ENCODE measurements at regions not wholly inside any gene's neighbourhood (a gene's known extent, or its start where the extent isn't known, plus 50 kb on each side); places are given as distances from the start of the nearest gene placed in this dataset.
A peak's percentile ranks its signal among the peaks of the same experiment; 100 is the strongest.
"Not testable (repeated sequence)": the region's sequence is repeated elsewhere in the genome, so short reads cannot be mapped to it uniquely, and the experiment has no call there.

GRCh38 chr22:27251563-27251962 lies 550.0 kb downstream of the MN1 start:
- DNase-seq: no peak
- Histone ChIP-seq H3K27me3 (no peaks in the 10 kb centered on the region), H3K4me1 (no peaks in the 10 kb centered on the region), H3K4me3 (no peak overlapping the region), H3K27ac (no peak overlapping the region), H3K36me3 (no peaks in the 10 kb centered on the region), H3K9me3 (peaks cover 0 to 4% (median 0%) of the 10 kb centered on the region in 4 donors)
- no peak for TF ChIP-seq CTCF (IDR thresholded peaks at IDR 0.05)
- TF ChIP-seq POLR2A (IDR thresholded peaks at IDR 0.05): no peak

GRCh38 chr22:27252282-27253049 lies 549.1 kb downstream of the MN1 start:
- peak in 1 of 3 donors; percentile 49 for DNase-seq
- no peaks in the 10 kb centered on the region for H3K27me3 ChIP-seq
- no peak overlapping the region for H3K27ac ChIP-seq
- H3K4me1 ChIP-seq: no peaks in the 10 kb centered on the region
- peaks cover 0 to 4% (median 0%) of the 10 kb centered on the region in 4 donors for H3K9me3 ChIP-seq
- TF ChIP-seq POLR2A (IDR thresholded peaks at IDR 0.05) (no peak), CTCF (IDR thresholded peaks at IDR 0.05) (no peak)
- no peaks in the 10 kb centered on the region for H3K36me3 ChIP-seq
- no peak overlapping the region for H3K4me3 ChIP-seq

- Histone ChIP-seq H3K4me1 (no peaks in the 10 kb centered on the region), H3K4me3 (no peak overlapping the region), H3K27me3 (no peaks in the 10 kb centered on the region), H3K9me3 (peaks cover 0 to 4% (median 0%) of the 10 kb centered on the region in 4 donors), H3K27ac (no peak overlapping the region), H3K36me3 (no peaks in the 10 kb centered on the region)
- DNase-seq: no peak
- no peak for TF ChIP-seq CTCF (IDR thresholded peaks at IDR 0.05)
- no peak for TF ChIP-seq POLR2A (IDR thresholded peaks at IDR 0.05)
Measured at GRCh38 chr22:27253108-27253902, 548.3 kb downstream of the MN1 start.

- H3K4me1 ChIP-seq, H3K27ac ChIP-seq, H3K36me3 ChIP-seq, H3K4me3 ChIP-seq, H3K27me3 ChIP-seq, H3K9me3 ChIP-seq, DNase-seq: not testable (repeated sequence)
Measured at GRCh38 chr22:27254063-27254462, 547.5 kb downstream of the MN1 start.

GRCh38 chr22:27255580-27255979 lies 546.0 kb downstream of the MN1 start:
- Histone ChIP-seq H3K4me1 (no peaks in the 10 kb centered on the region), H3K27me3 (no peaks in the 10 kb centered on the region), H3K9me3 (peaks cover 0 to 4% (median 0%) of the 10 kb centered on the region in 4 donors), H3K4me3 (no peak overlapping the region), H3K36me3 (no peaks in the 10 kb centered on the region), H3K27ac (no peak overlapping the region)
- TF ChIP-seq CTCF (IDR thresholded peaks at IDR 0.05) (no peak), POLR2A (IDR thresholded peaks at IDR 0.05) (no peak)
- DNase-seq: no peak

- H3K4me1 ChIP-seq: no peaks in the 10 kb centered on the region
- DNase-seq: no peak
- H3K27me3 ChIP-seq: no peaks in the 10 kb centered on the region
- H3K36me3 ChIP-seq: no peaks in the 10 kb centered on the region
- no peak for TF ChIP-seq CTCF (IDR thresholded peaks at IDR 0.05)
- TF ChIP-seq POLR2A (IDR thresholded peaks at IDR 0.05): no peak
- H3K27ac ChIP-seq: no peak overlapping the region
- H3K4me3 ChIP-seq: no peak overlapping the region
- peaks cover 0 to 4% (median 0%) of the 10 kb centered on the region in 4 donors for H3K9me3 ChIP-seq
Measured at GRCh38 chr22:27257987-27258386, 543.6 kb downstream of the MN1 start.

Data from Peyer's patch (tissue), 4 donors.